HG03575 (cell line): ENCODE measurements at regions not wholly inside any gene's neighbourhood (a gene's known extent, or its start where the extent isn't known, plus 50 kb on each side); places are given as distances from the start of the nearest gene placed in this dataset.
"Not testable (repeated sequence)": the region's sequence is repeated elsewhere in the genome, so short reads cannot be mapped to it uniquely, and the experiment has no call there.

Experiments
- ATAC-seq: cut with Tn5 transposase; IDR thresholded peaks from one replicate; pipeline ENCODE4 v1.9.1; 2021; ENCODE audit not compliant: unreplicated experiment, insufficient number of reproducible peaks, low FRiP score; ENCODE audit errors: extremely low read depth

- no peak for ATAC-seq
Observed at GRCh38 chr14:29982171-29982570, 54.5 kb upstream of the PRKD1 start.

GRCh38 chr14:29982993-29983392, 55.3 kb upstream of the PRKD1 start:
- ATAC-seq: no peak

DNA sequence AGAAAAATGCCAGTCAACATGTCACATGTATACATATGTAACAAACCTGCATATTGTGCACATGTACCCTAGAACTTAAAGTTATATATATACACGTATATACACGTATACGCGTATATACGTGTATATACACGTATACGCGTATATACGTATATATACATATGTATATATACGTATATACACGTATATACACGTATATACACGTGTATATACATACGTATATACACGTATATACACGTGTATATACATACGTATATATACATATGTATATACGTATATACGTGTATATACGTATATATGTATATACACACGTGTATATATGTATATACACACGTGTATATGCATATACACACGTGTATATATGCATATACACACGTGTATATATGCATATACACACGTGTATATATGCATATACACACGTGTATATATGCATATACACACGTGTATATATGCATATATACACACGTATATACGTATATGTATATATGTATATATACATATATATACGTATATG, 62.8 kb upstream of the PRKD1 start:
- not testable (repeated sequence) for ATAC-seq

- no peak for ATAC-seq
Observed at GRCh38 chr14:29990993-29991392, 63.3 kb upstream of the PRKD1 start.

DNA sequence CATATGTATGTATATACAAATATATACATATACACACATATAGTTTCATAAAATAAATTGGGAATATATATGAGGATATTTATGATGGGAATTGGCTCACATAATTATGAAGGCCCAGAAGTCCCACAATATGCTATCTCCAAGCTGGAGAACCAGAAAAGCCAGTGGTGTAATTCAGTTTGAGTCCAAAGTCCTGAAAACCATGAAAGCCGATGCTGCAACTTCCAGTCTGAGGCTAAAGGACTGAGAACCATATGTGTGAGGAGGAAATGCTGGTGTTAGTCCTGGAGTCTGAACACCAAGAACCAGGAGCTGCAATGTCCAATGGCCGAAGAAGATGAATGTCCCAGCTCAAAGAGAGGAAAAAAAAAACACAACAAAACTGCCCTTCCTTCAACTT, 65.5 kb upstream of the PRKD1 start:
- ATAC-seq: no peak

- ATAC-seq: no peak
Observed at GRCh38 chr14:29999013-29999539, 71.4 kb upstream of the PRKD1 start.

DNA sequence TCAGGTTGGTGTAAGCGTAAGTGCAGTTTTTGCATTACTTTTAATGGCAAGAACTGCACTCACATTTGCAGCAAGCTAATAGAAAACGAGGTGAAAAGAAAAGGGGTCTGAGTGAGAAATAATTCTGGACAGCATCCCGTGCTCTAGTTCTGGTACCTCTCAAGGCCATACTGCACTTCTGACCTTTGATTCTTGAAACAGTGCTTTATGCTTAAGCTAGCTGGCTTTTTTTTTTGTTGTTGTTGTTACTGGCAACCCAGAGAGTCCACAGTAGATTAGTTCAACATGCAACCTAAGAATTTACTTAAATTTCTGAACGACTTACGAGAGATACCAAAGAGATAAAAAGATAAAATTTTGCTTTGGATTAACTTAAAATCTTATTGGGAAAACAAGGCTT, 75.2 kb upstream of the PRKD1 start:
- no peak for ATAC-seq

- no peak for ATAC-seq
Observed at GRCh38 chr14:30005114-30005808, 77.6 kb upstream of the PRKD1 start.

- no peak for ATAC-seq
Observed at GRCh38 chr14:30006695-30007094, 79.0 kb upstream of the PRKD1 start.

DNA sequence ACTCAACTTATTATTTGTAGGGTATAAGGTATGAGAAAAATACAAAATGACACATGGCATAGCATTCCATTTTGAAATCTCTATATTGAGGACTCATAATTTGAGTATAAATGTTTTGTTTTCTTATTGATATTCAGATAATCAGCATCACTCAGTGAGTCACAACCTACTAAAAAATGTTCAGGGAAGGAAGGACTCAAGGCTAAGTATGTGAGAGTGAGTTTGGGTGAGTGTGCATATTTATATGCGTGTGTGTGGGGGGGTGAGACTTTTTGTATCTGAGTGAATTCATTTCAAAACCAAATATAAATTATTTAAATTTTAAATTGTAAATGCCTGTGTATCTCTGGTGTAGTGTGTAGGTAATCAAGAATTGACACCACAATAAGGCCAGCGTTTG, 87.8 kb upstream of the PRKD1 start:
- ATAC-seq: no peak

GRCh38 chr14:30016002-30016401, 88.4 kb upstream of the PRKD1 start:
- ATAC-seq: no peak

- no peak for ATAC-seq
Observed at GRCh38 chr14:30017370-30017993, 89.8 kb upstream of the PRKD1 start.

- ATAC-seq: no peak
Observed at GRCh38 chr14:30020271-30020670, 92.6 kb upstream of the PRKD1 start.

- ATAC-seq: no peak
Observed at GRCh38 chr14:30020687-30021086, 93.0 kb upstream of the PRKD1 start.

GRCh38 chr14:30023350-30023749, 95.7 kb upstream of the PRKD1 start:
- ATAC-seq: not testable (repeated sequence)

- ATAC-seq: no peak
Observed at GRCh38 chr14:30034152-30034551, 106.5 kb upstream of the PRKD1 start.

DNA sequence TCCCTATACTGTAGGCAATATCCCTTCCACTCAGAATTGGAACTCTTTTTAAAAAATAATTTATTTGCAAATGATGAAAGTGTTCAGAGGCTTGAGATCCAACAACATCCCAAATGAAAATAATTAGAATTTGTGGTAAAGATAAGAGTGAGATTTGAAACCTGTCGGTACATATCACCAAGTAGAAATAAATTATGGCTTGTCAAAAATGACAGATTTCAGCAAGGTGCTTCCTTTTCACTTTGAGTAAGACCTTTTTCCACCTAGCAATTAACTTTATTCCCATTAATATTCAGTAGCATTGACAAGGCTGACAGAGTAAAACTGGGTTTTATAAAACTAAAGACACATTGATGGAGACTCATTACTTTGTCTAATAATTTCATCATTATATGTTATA, 107.7 kb upstream of the PRKD1 start:
- ATAC-seq: no peak

DNA sequence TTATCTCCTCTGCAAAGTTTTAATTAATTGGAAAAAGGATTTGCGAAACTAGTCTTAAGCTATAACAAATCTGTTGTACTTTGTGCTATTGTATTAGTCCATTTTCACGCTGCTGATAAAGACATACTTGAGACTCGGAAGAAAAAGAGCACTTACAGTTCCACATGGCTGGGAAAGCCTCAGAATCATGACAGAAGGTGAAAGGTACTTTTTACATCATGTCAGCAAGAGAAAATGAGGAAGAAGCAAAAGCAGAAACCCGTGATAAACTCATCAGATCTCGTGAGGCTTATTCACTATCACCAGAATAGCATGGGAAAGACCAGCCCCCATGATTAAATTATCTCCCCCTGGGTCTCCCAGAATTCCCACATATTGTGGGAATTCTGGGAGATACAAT, 118.1 kb upstream of the PRKD1 start:
- ATAC-seq: no peak

GRCh38 chr14:30053103-30053502, 125.5 kb upstream of the PRKD1 start:
- no peak for ATAC-seq

- ATAC-seq: no peak
Observed at GRCh38 chr14:30054201-30054600, 126.6 kb upstream of the PRKD1 start.
